B cell (primary cell): ENCODE measurements at regions not wholly inside any gene's neighbourhood (a gene's known extent, or its start where the extent isn't known, plus 50 kb on each side); places are given as distances from the start of the nearest gene placed in this dataset.

Source experiments
- ATAC-seq: fragments of 200-7000 bp; cut with Tn5 transposase; one replicate; pipeline ENCODE4 v1.10.0; 2021; ENCODE audit warnings: low read depth, mild to moderate bottlenecking, moderate number of reproducible peaks, moderate library complexity
- CTCF ChIA-PET: fragments of 350-600 bp; sonication (Branson Sonifier 250); formaldehyde crosslinking; loops from one replicate; lab custom pipeline; 2021; ENCODE audit warnings: antibody characterized with exemption, inconsistent platforms; lab: Charles Lee
- POLR2A ChIA-PET: fragments of 350-600 bp; sonication (Branson Sonifier 250); formaldehyde crosslinking; loops from one replicate; lab custom pipeline; 2021; ENCODE audit warnings: antibody characterized with exemption; lab: Charles Lee
- DNase-seq: peaks from one replicate; pipeline ENCODE4 v3.0.0; 2013
- H2AFZ ChIP-seq: 2 replicates; pipeline ENCODE4 v1.6.1; 2012; ENCODE audit warnings: mild to moderate bottlenecking, low read depth, low read length; ENCODE audit not compliant: insufficient read depth, poor library complexity, severe bottlenecking
- H3K27ac ChIP-seq, 2 donors: 1 replicate in 1 of 2; 2 replicates in 1 of 2; pipeline ENCODE4 v1.5.1; 2012 to 2013; ENCODE audit warnings: low read length in 2 of 2, mild to moderate bottlenecking in 2 of 2, moderate library complexity in 1 of 2
- H3K27me3 ChIP-seq, 4 experiments: fragments of 200-600 bp in 1 of 4; sonication (generic) in 1 of 4; replicated peaks in 1 of 4; 1 replicate in 2 of 4; 2 replicates in 2 of 4; pipeline versions ENCODE4 v1.6.1 to v1.7.0; 2013 to 2016; ENCODE audit warnings: low read length in 3 of 4, mild to moderate bottlenecking in 2 of 4, mixed read lengths in 1 of 4, moderate library complexity in 1 of 4; ENCODE audit not compliant: insufficient read depth in 4 of 4, control insufficient read depth in 3 of 4; ENCODE audit errors: control extremely low read depth in 1 of 4
- H3K36me3 ChIP-seq, 2 experiments: replicated peaks in 1 of 2; 1 replicate in 1 of 2; 2 replicates in 1 of 2; pipeline versions ENCODE4 v1.6.1 to v1.7.1; 2013; ENCODE audit warnings: low read length in 1 of 2; ENCODE audit not compliant: insufficient read depth in 2 of 2, control insufficient read depth in 1 of 2; ENCODE audit errors: control extremely low read depth in 1 of 2, extremely low read depth in 1 of 2
- H3K4me1 ChIP-seq, 2 donors: fragments of 200-600 bp in 1 of 2; sonication (generic) in 1 of 2; 1 replicate in 1 of 2; 2 replicates in 1 of 2; pipeline versions ENCODE4 v1.5.1 to v1.6.1; 2013 to 2017; ENCODE audit warnings: low read length in 2 of 2; ENCODE audit not compliant: control insufficient read depth in 2 of 2, insufficient read depth in 2 of 2
- H3K4me2 ChIP-seq: replicated peaks from 2 replicates; pipeline ENCODE3; 2012; ENCODE audit warnings: mild to moderate bottlenecking, low read depth, low read length; ENCODE audit not compliant: poor library complexity, severe bottlenecking
- H3K4me3 ChIP-seq, 5 experiments: fragments of 200-600 bp in 1 of 5; sonication (generic) in 1 of 5; 1 replicate in 3 of 5; 2 replicates in 2 of 5; pipeline versions ENCODE4 v1.5.1 to v1.7.0; 2011 to 2016; ENCODE audit warnings: low read length in 4 of 5, mild to moderate bottlenecking in 4 of 5, low read depth in 2 of 5, control low read depth in 1 of 5, moderate library complexity in 1 of 5; ENCODE audit not compliant: insufficient read depth in 1 of 5; ENCODE audit errors: control extremely low read depth in 1 of 5, extremely low read depth in 1 of 5
- H3K79me2 ChIP-seq: fragments of 200-600 bp; sonication (generic); one replicate; pipeline ENCODE4 v1.6.0; 2016; ENCODE audit warnings: low read length; ENCODE audit not compliant: control insufficient read depth, insufficient read depth
- H3K9ac ChIP-seq: fragments of 200-600 bp; sonication (generic); 2 replicates; pipeline ENCODE4 v1.6.1; 2017; ENCODE audit warnings: mild to moderate bottlenecking, low read length, moderate library complexity
- H3K9me3 ChIP-seq, 3 donors: one replicate each; pipeline versions ENCODE4 v1.6.1 to v1.7.1; 2013; ENCODE audit warnings: low read length in 2 of 3; ENCODE audit not compliant: control insufficient read depth in 2 of 3, insufficient read depth in 1 of 3; ENCODE audit errors: control extremely low read depth in 1 of 3
- H4K20me1 ChIP-seq: 2 replicates; pipeline ENCODE4 v1.6.0; 2012; ENCODE audit warnings: mild to moderate bottlenecking, low read length; ENCODE audit not compliant: insufficient read depth, control insufficient read depth, poor library complexity, severe bottlenecking
- H3K27ac Mint-ChIP-seq: one replicate; pipeline ENCODE4 v1.8.0; 2021; ENCODE audit warnings: mixed read lengths
- H3K27me3 Mint-ChIP-seq: one replicate; pipeline ENCODE4 v1.8.0; 2021; ENCODE audit warnings: mixed read lengths
- H3K4me1 Mint-ChIP-seq: one replicate; pipeline ENCODE4 v1.8.0; 2021; ENCODE audit warnings: mixed read lengths
- H3K4me3 Mint-ChIP-seq: one replicate; pipeline ENCODE4 v1.8.0; 2021; ENCODE audit warnings: mixed read lengths
- H3K9me3 Mint-ChIP-seq: one replicate; pipeline ENCODE4 v1.8.0; 2022; ENCODE audit warnings: mixed read lengths; ENCODE audit not compliant: insufficient read depth
- CTCF ChIP-seq: fragments of 200-600 bp; IDR thresholded peaks from one replicate; pipeline ENCODE4 v1.8.0; 2022; ENCODE audit warnings: antibody characterized with exemption, mild to moderate bottlenecking
- EZH2 ChIP-seq: IDR thresholded peaks from 2 replicates; pipeline ENCODE4 v1.6.1; 2012; ENCODE audit warnings: borderline replicate concordance, low read depth, mild to moderate bottlenecking, moderate library complexity, low read length; ENCODE audit not compliant: insufficient read depth, poor library complexity, severe bottlenecking
- WGBS: methylation state at CpG from one replicate; pipeline ENCODE4 v1.1.5; 2013; ENCODE audit warnings: missing lambda C conversion rate; ENCODE audit not compliant: insufficient coverage; 5-methylcytosine and 5-hydroxymethylcytosine counted together
- intact Hi-C: fragments of 100-400 bp; cut with micrococcal nuclease; formaldehyde crosslinking; loops from one replicate; pipeline ENCODE4 v1.10.0; 2022

DNA sequence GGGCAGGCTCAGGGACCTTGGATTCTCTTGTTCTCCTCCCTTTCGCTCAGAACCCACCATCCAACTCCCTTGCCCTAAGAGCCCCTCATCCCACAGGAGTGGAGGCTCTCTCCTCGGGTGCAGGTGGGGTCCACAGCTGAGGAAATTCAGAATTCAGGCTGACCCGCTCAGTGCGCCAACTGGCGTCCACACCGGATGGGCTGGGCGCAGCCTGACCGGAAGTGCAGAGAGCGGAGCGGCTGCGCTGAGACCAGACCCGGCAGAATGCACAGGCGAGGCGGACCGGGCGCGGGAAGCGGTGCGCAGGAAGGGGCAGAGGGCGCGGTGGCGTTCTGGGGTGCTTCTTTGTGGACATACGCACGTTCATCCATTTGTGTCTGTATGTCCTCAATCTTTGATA is 210.4 kb upstream of the NDN start:
- intact Hi-C loops = no loop called here
- H3K4me1 ChIP-seq = no peaks in the 10 kb centered on the region
- no peak for ATAC-seq

GRCh38 chr15:23910030-23910429 is 222.9 kb upstream of the NDN start:
- POLR2A ChIA-PET = no interaction called here
- Histone ChIP-seq H3K9ac (no peak overlapping the region), H2AFZ (no peak overlapping the region), H3K4me3 (no peak overlapping the region), H3K79me2 (no peaks in the 10 kb centered on the region), H3K27ac (no peak overlapping the region), H4K20me1 (no peaks in the 10 kb centered on the region), H3K4me2 (no peak overlapping the region), H3K4me1 (no peaks in the 10 kb centered on the region), H3K27me3 (no peaks in the 10 kb centered on the region), H3K9me3 (peaks cover 0 to 6% (median 0%) of the 10 kb centered on the region in 3 donors), H3K36me3 (no peaks in the 10 kb centered on the region)
- peaks cover 2% of the 10 kb centered on the region for H3K9me3 Mint-ChIP-seq
- ATAC-seq (no peak), DNase-seq (no peak)
- no peaks in the 10 kb centered on the region for H3K27me3 Mint-ChIP-seq
- 0% methylated on average over 1 of the region's 2 CpGs for WGBS
- no peak overlapping the region for H3K27ac Mint-ChIP-seq
- TF ChIP-seq EZH2 (no peak), CTCF (no peak)
- H3K4me3 Mint-ChIP-seq = no peak overlapping the region
- intact Hi-C loops = no loop called here
- no peaks in the 10 kb centered on the region for H3K4me1 Mint-ChIP-seq
- CTCF ChIA-PET = no interaction called here

More for the DNA sequence above, 210.4 kb upstream of the NDN start:
- H3K27ac Mint-ChIP-seq = no peak overlapping the region
- Histone ChIP-seq H3K9ac (no peak overlapping the region), H3K79me2 (no peaks in the 10 kb centered on the region), H3K4me2 (no peak overlapping the region), H3K9me3 (peaks cover 0 to 18% (median 0%) of the 10 kb centered on the region in 3 donors), H3K4me3 (no peak overlapping the region), H4K20me1 (no peaks in the 10 kb centered on the region), H3K27ac (no peak overlapping the region), H2AFZ (no peak overlapping the region), H3K27me3 (no peaks in the 10 kb centered on the region), H3K36me3 (no peaks in the 10 kb centered on the region)
- no peak for DNase-seq
- no peaks in the 10 kb centered on the region for H3K4me1 Mint-ChIP-seq
- CTCF ChIA-PET = no interaction called here
- 37% methylated on average over 24 of the region's 24 CpGs for WGBS
- TF ChIP-seq EZH2 (no peak), CTCF (no peak)
- H3K9me3 Mint-ChIP-seq = peaks cover 3% of the 10 kb centered on the region
- no peaks in the 10 kb centered on the region for H3K27me3 Mint-ChIP-seq
- POLR2A ChIA-PET = no interaction called here
- no peak overlapping the region for H3K4me3 Mint-ChIP-seq
